ENCODE measurements at regions not wholly inside any gene's neighbourhood (a gene's known extent, or its start where the extent isn't known, plus 50 kb on each side); places are given as distances from the start of the nearest gene placed in this dataset.

GRCh38 chr10:130409931-130410330 is 273.7 kb downstream of the GLRX3 start:
- no peak for TF ChIP-seq CTCF (IDR thresholded peaks at IDR 0.05)
- no peak for TF ChIP-seq POLR2AphosphoS5 (IDR thresholded peaks at IDR 0.05)
